Psoas muscle (tissue), 7 donors: ENCODE measurements at regions not wholly inside any gene's neighbourhood (a gene's known extent, or its start where the extent isn't known, plus 50 kb on each side); places are given as distances from the start of the nearest gene placed in this dataset.

Experiments
- ATAC-seq, 4 donors: fragments of 200-7000 bp; cut with Tn5 transposase; one replicate each; pipeline ENCODE4 v1.9.1; 2020; ENCODE audit warnings: moderate library complexity in 3 of 4, mild to moderate bottlenecking in 2 of 4
- DNase-seq, 2 donors: peaks; one replicate each; pipeline ENCODE4 v3.0.0-alpha.2; 2020
- H3K27ac ChIP-seq: fragments of 200-600 bp; one replicate; pipeline ENCODE4 v1.8.0; 2022
- H3K27me3 ChIP-seq, 3 donors: fragments of 200-600 bp in 1 of 3; one replicate each; pipeline versions ENCODE4 v1.6.1 to v1.8.0; 2013 to 2022; ENCODE audit warnings: low read length in 2 of 3, mild to moderate bottlenecking in 2 of 3, moderate library complexity in 1 of 3; ENCODE audit not compliant: insufficient read depth in 3 of 3
- H3K36me3 ChIP-seq, 2 donors: fragments of 200-600 bp in 1 of 2; one replicate each; pipeline versions ENCODE4 v1.6.1 to v1.8.0; 2013 to 2022; ENCODE audit warnings: low read depth in 1 of 2, mild to moderate bottlenecking in 1 of 2, moderate library complexity in 1 of 2; ENCODE audit not compliant: insufficient read depth in 1 of 2
- H3K4me1 ChIP-seq: fragments of 200-600 bp; one replicate; pipeline ENCODE4 v1.8.0; 2022
- H3K4me3 ChIP-seq: fragments of 200-600 bp; one replicate; pipeline ENCODE4 v1.8.0; 2022; ENCODE audit warnings: mild to moderate bottlenecking
- H3K9me3 ChIP-seq: fragments of 200-600 bp; one replicate; pipeline ENCODE4 v1.8.0; 2022
- WGBS, 3 donors: extraction: QIAGEN DNeasy Blood & Tissue Kit; methylation state at CpG; one replicate each; pipeline versions ENCODE4 v1.1.6 to v1.1.7; 2013; 5-methylcytosine and 5-hydroxymethylcytosine counted together
- intact Hi-C, 2 donors: fragments of 100-400 bp; cut with DNase I; formaldehyde crosslinking; loops; one replicate each; pipeline versions ENCODE4 v1.11.0 to v1.14.2; 2022
- TF ChIP-seq, protein P1 (sequence below): fragments of 200-600 bp; IDR thresholded peaks from one replicate; pipeline ENCODE4 v1.8.0; 2022; ENCODE audit warnings: antibody characterized with exemption
- donor health status: healthy with polysubstance abuse.
- donor health status: DM: no; HTN: no; CAD: no; lungs with moderate emphysema.
- donor health status: Bipolar disorder and iron deficiency.
- donor health status: healthy.
- donor health status: DM: yes; HTN: yes; CAD: no.
- donor health status: DM: no; HTN: no; CAD: no.
- donor health status: DM: yes; HTN: yes; CAD: no.

DNA sequence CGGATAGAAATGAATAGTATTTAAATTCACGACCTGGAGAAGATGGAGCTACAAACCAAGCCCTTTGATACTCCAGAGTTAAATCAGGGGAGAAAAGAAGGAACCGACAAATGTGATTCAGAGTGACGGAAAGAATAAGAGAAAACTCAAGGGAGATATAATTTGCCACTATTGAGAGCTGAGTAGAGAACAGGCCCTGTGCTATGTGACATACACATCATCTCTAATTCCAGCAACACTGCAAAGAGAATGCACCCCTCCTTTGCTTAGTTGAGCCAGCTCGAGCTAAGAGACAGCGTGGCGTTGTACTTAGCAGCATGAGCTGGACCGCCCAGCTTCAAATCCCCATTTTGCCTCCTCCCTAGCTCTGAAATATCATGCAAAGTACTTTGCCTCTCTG, 266.4 kb upstream of the TENM3 start:
- Histone ChIP-seq H3K4me1 (no peaks in the 10 kb centered on the region), H3K9me3 (no peaks in the 10 kb centered on the region), H3K4me3 (no peak overlapping the region), H3K27ac (no peak overlapping the region), H3K36me3 (no peaks in the 10 kb centered on the region), H3K27me3 (no peaks in the 10 kb centered on the region)
- 79 to 84% (median 83%) methylated on average over 8 of the region's 8 CpGs for WGBS, 3 donors
- ATAC-seq (no peak), DNase-seq (no peak)
- intact Hi-C loops, result no loop called here
- TF ChIP-seq, protein P1, sequence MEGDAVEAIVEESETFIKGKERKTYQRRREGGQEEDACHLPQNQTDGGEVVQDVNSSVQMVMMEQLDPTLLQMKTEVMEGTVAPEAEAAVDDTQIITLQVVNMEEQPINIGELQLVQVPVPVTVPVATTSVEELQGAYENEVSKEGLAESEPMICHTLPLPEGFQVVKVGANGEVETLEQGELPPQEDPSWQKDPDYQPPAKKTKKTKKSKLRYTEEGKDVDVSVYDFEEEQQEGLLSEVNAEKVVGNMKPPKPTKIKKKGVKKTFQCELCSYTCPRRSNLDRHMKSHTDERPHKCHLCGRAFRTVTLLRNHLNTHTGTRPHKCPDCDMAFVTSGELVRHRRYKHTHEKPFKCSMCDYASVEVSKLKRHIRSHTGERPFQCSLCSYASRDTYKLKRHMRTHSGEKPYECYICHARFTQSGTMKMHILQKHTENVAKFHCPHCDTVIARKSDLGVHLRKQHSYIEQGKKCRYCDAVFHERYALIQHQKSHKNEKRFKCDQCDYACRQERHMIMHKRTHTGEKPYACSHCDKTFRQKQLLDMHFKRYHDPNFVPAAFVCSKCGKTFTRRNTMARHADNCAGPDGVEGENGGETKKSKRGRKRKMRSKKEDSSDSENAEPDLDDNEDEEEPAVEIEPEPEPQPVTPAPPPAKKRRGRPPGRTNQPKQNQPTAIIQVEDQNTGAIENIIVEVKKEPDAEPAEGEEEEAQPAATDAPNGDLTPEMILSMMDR, result no peak

DNA sequence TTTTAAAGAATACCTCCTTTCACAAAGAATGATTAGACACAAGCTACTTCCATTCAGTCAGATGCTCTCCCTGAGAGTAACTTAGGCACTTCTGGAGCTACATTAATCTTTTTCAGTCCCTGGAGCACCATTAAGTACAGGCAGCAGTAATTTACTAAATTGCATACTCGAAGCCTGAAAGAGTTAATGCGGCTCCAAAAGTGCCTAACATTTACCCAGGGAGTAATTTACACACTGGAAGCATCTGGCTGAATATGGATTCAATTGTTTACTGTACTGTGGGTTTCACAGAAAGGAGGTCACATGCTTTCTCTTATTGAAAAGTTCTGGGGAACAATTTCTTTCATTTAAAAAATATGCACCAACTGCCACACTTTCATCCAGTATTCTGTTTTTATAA, 260.8 kb upstream of the TENM3 start:
- H3K36me3 ChIP-seq, result no peaks in the 10 kb centered on the region
- H3K4me1 ChIP-seq, result no peaks in the 10 kb centered on the region
- WGBS, 3 donors, result 33 to 55% (median 39%) methylated on average over 2 of the region's 2 CpGs
- TF ChIP-seq, protein P1, result no peak
- no peak overlapping the region for H3K4me3 ChIP-seq
- no peak overlapping the region for H3K27ac ChIP-seq
- no peaks in the 10 kb centered on the region for H3K9me3 ChIP-seq
- DNase-seq (no peak), ATAC-seq (no peak)
- no peaks in the 10 kb centered on the region for H3K27me3 ChIP-seq
- intact Hi-C loops, result no loop called here

DNA sequence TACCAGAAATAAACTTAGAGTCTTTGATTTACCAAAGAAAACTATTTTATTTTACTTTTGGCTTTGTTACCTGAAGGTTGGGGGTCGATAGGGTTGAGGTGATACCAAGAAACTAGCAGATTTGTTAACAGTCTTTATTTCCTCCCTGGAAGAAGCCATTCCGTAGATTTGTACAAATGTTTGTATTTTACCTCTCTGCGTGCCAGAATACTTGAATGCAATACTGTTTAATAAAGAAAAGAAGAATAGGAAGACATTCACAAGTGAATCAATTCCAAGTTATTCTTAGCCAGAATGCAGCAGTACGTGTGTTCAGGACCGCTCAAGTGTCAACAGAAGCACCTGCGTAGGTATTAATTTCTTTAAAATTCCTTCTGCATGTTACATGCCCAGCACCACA, 260.3 kb upstream of the TENM3 start:
- ATAC-seq (no peak), DNase-seq (no peak)
- Histone ChIP-seq H3K4me1 (no peaks in the 10 kb centered on the region), H3K36me3 (no peaks in the 10 kb centered on the region), H3K4me3 (no peak overlapping the region), H3K27me3 (no peaks in the 10 kb centered on the region), H3K27ac (no peak overlapping the region), H3K9me3 (no peaks in the 10 kb centered on the region)
- intact Hi-C loops, result no loop called here
- 64 to 69% (median 68%) methylated on average over 6 of the region's 6 CpGs for WGBS, 3 donors
- TF ChIP-seq, protein P1, result no peak

DNA sequence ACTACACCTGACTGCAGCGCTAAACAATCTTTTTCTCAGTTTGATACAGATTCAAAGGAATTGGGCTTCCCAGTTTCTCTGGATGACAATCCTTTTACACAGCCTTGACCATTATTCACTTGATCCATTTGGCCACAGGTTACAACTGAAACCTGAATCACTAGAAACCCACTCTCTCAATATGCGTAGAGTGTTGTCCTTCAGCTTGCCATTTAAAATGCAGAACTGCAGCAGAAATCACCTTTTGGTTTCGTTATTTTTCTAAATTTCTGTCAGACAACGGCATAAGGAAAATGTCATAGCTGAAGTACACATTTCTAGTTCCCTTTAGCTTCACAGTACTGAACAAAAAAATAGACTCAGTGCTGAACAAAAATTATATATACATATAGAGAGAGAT, 255.8 kb upstream of the TENM3 start:
- 87 to 90% (median 89%) methylated on average over 4 of the region's 4 CpGs for WGBS, 3 donors
- no peaks in the 10 kb centered on the region for H3K27me3 ChIP-seq
- no peaks in the 10 kb centered on the region for H3K4me1 ChIP-seq
- intact Hi-C loops, result no loop called here
- TF ChIP-seq, protein P1, result no peak
- no peaks in the 10 kb centered on the region for H3K36me3 ChIP-seq
- no peaks in the 10 kb centered on the region for H3K9me3 ChIP-seq
- no peak for ATAC-seq
- H3K27ac ChIP-seq, result no peak overlapping the region
- DNase-seq, result no peak
- no peak overlapping the region for H3K4me3 ChIP-seq

DNA sequence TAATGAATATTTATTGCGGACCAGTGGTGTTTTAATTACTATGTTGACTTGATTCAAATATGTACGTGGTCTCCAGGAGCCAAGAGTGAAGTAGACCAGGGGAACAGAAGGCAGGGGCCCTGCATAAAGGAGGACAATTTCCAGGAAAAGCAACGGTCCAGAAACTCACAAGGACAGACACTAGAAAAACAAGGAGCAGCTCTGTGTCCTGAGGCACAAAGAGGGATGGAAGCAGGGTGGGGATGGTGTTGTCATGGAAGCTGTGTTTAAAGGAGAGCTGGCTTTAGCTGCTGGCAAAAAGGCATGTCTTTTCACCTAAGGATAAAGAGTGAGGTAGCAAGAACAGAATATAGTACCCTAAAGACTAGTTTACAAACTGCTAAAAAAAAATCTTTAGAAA, 254.1 kb upstream of the TENM3 start:
- no peaks in the 10 kb centered on the region for H3K27me3 ChIP-seq
- H3K9me3 ChIP-seq, result no peaks in the 10 kb centered on the region
- TF ChIP-seq, protein P1, result no peak
- H3K4me1 ChIP-seq, result no peaks in the 10 kb centered on the region
- WGBS, 3 donors, result 57 to 75% (median 69%) methylated on average over 3 of the region's 3 CpGs
- DNase-seq (no peak), ATAC-seq (no peak)
- no peaks in the 10 kb centered on the region for H3K36me3 ChIP-seq
- no peak overlapping the region for H3K27ac ChIP-seq
- H3K4me3 ChIP-seq, result no peak overlapping the region
- intact Hi-C loops, result no loop called here
